ENCODE measurements at regions not wholly inside any gene's neighbourhood (a gene's known extent, or its start where the extent isn't known, plus 50 kb on each side); places are given as distances from the start of the nearest gene placed in this dataset.

DNA sequence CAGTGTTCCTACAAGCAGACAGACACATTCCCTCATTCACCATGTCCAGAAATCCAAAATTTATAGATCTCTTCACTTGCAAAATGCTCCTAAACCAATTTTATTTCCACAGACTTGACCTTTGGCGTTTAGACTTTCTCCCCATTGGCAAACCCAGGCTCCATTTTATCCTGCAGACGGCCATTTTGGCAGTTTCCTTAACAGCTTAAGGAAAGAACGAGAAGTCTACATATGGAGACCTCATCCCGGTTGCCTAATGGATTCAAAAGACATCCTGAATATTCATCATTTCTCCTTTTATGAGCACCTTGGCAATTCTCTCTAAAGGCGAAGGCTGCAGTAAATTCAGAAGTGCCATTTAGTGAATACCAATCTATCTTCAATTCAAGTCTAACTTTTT lies 132.9 kb downstream of the HLX start:
- H3K27me3 ChIP-seq (ENCODE audit: low read length), result no peaks in the 10 kb centered on the region
- H3K4me1 ChIP-seq (ENCODE audit: insufficient read depth, low read length), result no peaks in the 10 kb centered on the region
- H3F3A ChIP-seq (ENCODE audit: low read length, unreplicated experiment), result no peaks in the 10 kb centered on the region
- no peak for DNase-seq
- no TSS peak for BruUV-seq (replicated peaks)
- ATAC-seq, result no peak
- POLR2A ChIA-PET (ENCODE audit: unreplicated experiment), result no interaction called here
- peak overlapping the region; percentile 5; the same call in 1 of the 2 replicates for H2AFZ ChIP-seq (ENCODE audit: low read length)
- no peaks in the 10 kb centered on the region for H3K79me2 ChIP-seq (ENCODE audit: low read length)
- H3K9me2 ChIP-seq (replicated peaks; ENCODE audit: low read length), result no peaks in the 10 kb centered on the region
- no peaks in the 10 kb centered on the region for H4K20me1 ChIP-seq (ENCODE audit: low read length)
- no peak overlapping the region for H3K27ac ChIP-seq (ENCODE audit: low read length)
- no peak overlapping the region for H3K4me2 ChIP-seq (ENCODE audit: low read length)
- intact Hi-C loops (cut with micrococcal nuclease), result no loop called here
- CTCF ChIA-PET, result no interaction called here
- no peak overlapping the region for H3K4me3 ChIP-seq (ENCODE audit: low read length)
- no peaks in the 10 kb centered on the region for H3K36me3 ChIP-seq (ENCODE audit: low read depth, low read length)
- H3K9me3 ChIP-seq (ENCODE audit: low read length), result no peaks in the 10 kb centered on the region
- no peak for TF ChIP-seq EZH2phosphoT487 (IDR thresholded peaks at IDR 0.05; ENCODE audit: borderline replicate concordance, low read length)
- TF ChIP-seq, protein P1, sequence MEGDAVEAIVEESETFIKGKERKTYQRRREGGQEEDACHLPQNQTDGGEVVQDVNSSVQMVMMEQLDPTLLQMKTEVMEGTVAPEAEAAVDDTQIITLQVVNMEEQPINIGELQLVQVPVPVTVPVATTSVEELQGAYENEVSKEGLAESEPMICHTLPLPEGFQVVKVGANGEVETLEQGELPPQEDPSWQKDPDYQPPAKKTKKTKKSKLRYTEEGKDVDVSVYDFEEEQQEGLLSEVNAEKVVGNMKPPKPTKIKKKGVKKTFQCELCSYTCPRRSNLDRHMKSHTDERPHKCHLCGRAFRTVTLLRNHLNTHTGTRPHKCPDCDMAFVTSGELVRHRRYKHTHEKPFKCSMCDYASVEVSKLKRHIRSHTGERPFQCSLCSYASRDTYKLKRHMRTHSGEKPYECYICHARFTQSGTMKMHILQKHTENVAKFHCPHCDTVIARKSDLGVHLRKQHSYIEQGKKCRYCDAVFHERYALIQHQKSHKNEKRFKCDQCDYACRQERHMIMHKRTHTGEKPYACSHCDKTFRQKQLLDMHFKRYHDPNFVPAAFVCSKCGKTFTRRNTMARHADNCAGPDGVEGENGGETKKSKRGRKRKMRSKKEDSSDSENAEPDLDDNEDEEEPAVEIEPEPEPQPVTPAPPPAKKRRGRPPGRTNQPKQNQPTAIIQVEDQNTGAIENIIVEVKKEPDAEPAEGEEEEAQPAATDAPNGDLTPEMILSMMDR (conservative IDR thresholded peaks at IDR 0.05; ENCODE audit: low read depth, low read length), result no peak
- TF ChIP-seq EZH2 (IDR thresholded peaks at IDR 0.05; ENCODE audit: low read length, unreplicated experiment), result no peak
- H3K9ac ChIP-seq (ENCODE audit: low read length), result no peak overlapping the region

DNA sequence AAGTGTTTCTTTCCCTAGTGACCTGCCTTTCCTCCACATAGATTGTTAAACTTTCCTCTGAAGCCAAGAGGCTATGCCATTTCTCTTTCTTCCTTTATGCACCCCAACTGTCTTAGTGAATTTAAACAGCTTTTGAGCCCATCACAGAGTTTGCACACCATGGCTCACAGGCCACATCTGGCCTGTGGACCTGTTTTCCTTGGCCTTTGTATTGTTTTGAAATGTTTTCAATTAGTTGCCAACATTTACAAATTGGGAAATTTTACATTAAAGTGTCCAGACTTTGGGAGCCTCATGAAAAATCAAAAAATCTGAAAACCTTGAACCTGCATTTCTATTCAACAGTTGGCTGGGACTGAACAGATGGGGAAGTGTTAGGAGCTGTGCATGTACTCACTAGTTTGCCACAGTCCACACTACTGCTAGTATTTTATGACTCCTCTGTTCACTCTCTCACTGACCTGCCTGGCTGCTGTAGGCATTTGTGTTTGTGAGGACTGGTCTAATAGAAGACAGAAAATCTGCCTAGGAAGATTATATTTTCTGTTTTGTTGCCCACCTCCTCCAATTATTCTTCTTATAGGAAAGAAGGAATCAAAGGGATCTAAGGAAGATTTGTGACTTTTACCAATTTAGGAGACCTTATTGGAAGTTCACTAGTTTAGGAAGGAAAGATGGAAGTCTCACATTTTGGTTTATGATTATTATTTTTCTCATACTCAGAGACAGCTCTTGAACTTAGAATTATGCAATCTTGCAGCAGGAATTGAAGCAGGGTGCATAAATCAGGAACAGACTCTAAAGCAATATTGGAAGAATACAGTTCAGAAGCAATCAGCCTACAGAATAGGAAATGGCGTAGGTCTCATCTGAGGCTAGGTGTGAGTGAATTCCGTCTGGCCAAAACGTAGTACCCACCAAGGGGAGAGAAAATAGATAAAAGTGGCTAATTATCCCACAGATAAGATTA lies 134.7 kb downstream of the HLX start:
- no peak overlapping the region for H3K4me3 ChIP-seq (ENCODE audit: low read length)
- TF ChIP-seq, protein P1 (conservative IDR thresholded peaks at IDR 0.05; ENCODE audit: low read depth, low read length), result no peak
- no peak for TF ChIP-seq EZH2 (IDR thresholded peaks at IDR 0.05; ENCODE audit: low read length, unreplicated experiment)
- no peak for TF ChIP-seq EZH2phosphoT487 (IDR thresholded peaks at IDR 0.05; ENCODE audit: borderline replicate concordance, low read length)
- H3F3A ChIP-seq (ENCODE audit: low read length, unreplicated experiment), result no peaks in the 10 kb centered on the region
- POLR2A ChIA-PET (ENCODE audit: unreplicated experiment), result no interaction called here
- H3K9me2 ChIP-seq (replicated peaks; ENCODE audit: low read length), result peaks cover 2% of the 10 kb centered on the region; the same call in 1 of the 2 replicates
- intact Hi-C loops (cut with micrococcal nuclease), result no loop called here
- H3K9me3 ChIP-seq (ENCODE audit: low read length), result no peaks in the 10 kb centered on the region
- no peaks in the 10 kb centered on the region for H3K36me3 ChIP-seq (ENCODE audit: low read depth, low read length)
- ATAC-seq (no peak), DNase-seq (no peak)
- H3K27ac ChIP-seq (ENCODE audit: low read length), result no peak overlapping the region
- CTCF ChIA-PET, result no interaction called here
- H4K20me1 ChIP-seq (ENCODE audit: low read length), result no peaks in the 10 kb centered on the region
- H3K27me3 ChIP-seq (ENCODE audit: low read length), result no peaks in the 10 kb centered on the region
- no peaks in the 10 kb centered on the region for H3K4me1 ChIP-seq (ENCODE audit: insufficient read depth, low read length)
- H3K9ac ChIP-seq (ENCODE audit: low read length), result no peak overlapping the region
- BruUV-seq (replicated peaks), result no TSS peak
- H2AFZ ChIP-seq (ENCODE audit: low read length), result no peak overlapping the region
- no peaks in the 10 kb centered on the region for H3K79me2 ChIP-seq (ENCODE audit: low read length)
- no peak overlapping the region for H3K4me2 ChIP-seq (ENCODE audit: low read length)

All from PC-3 (cell line).